ENCODE measurements at regions not wholly inside any gene's neighbourhood (a gene's known extent, or its start where the extent isn't known, plus 50 kb on each side); places are given as distances from the start of the nearest gene placed in this dataset.

- H3K4me1 ChIP-seq (ENCODE audit: control insufficient read depth in 2 of 2, insufficient read depth in 2 of 2, low read length in 2 of 2) = no peaks in the 10 kb centered on the region
- no peak overlapping the region for H2AFZ ChIP-seq (ENCODE audit: insufficient read depth, low read depth, low read length, poor library complexity, severe bottlenecking)
- ATAC-seq (ENCODE audit: low read depth) (no peak), DNase-seq (no peak)
- no peaks in the 10 kb centered on the region for H3K27me3 Mint-ChIP-seq
- no peaks in the 10 kb centered on the region for H3K36me3 ChIP-seq (replicated peaks in 1 of 2; ENCODE audit: control extremely low read depth in 1 of 2, control insufficient read depth in 1 of 2, extremely low read depth in 1 of 2, insufficient read depth in 2 of 2, low read length in 1 of 2)
- no peak overlapping the region for H3K4me3 ChIP-seq (ENCODE audit: control extremely low read depth in 1 of 5, extremely low read depth in 1 of 5, insufficient read depth in 1 of 5, low read depth in 2 of 5, low read length in 4 of 5)
- ChIA-PET CTCF (no interaction called here), POLR2A (no interaction called here)
- no peaks in the 10 kb centered on the region for H4K20me1 ChIP-seq (ENCODE audit: control insufficient read depth, insufficient read depth, low read length, poor library complexity, severe bottlenecking)
- H3K9me3 ChIP-seq (ENCODE audit: control extremely low read depth in 1 of 3, control insufficient read depth in 2 of 3, insufficient read depth in 1 of 3, low read length in 2 of 3) = no peaks in the 10 kb centered on the region
- H3K27ac ChIP-seq (ENCODE audit: low read length in 2 of 2) = no peak overlapping the region
- H3K9me3 Mint-ChIP-seq (ENCODE audit: insufficient read depth) = no peaks in the 10 kb centered on the region
- TF ChIP-seq EZH2 (IDR thresholded peaks at IDR 0.05; ENCODE audit: borderline replicate concordance, insufficient read depth, low read depth, low read length, poor library complexity, severe bottlenecking) (no peak), CTCF (IDR thresholded peaks at IDR 0.05) (no peak)
- no peaks in the 10 kb centered on the region for H3K27me3 ChIP-seq (replicated peaks in 1 of 4; ENCODE audit: control extremely low read depth in 1 of 4, control insufficient read depth in 3 of 4, insufficient read depth in 4 of 4, low read length in 3 of 4)
- no peaks in the 10 kb centered on the region for H3K4me1 Mint-ChIP-seq
- H3K27ac Mint-ChIP-seq = no peak overlapping the region
- H3K4me3 Mint-ChIP-seq = no peak overlapping the region
- no peak overlapping the region for H3K4me2 ChIP-seq (replicated peaks; ENCODE audit: low read depth, low read length, poor library complexity, severe bottlenecking)
- H3K79me2 ChIP-seq (ENCODE audit: control insufficient read depth, insufficient read depth, low read length) = no peaks in the 10 kb centered on the region
- intact Hi-C loops (cut with micrococcal nuclease) = no loop called here
- H3K9ac ChIP-seq (ENCODE audit: low read length) = no peak overlapping the region
Measured at GRCh38 chr7:12987238-12987637, 299.8 kb downstream of the ARL4A start.

GRCh38 chr7:12990440-12990839 lies 303.0 kb downstream of the ARL4A start:
- ChIA-PET CTCF (no interaction called here), POLR2A (no interaction called here)
- H3K4me1 ChIP-seq (ENCODE audit: control insufficient read depth in 2 of 2, insufficient read depth in 2 of 2, low read length in 2 of 2) = no peaks in the 10 kb centered on the region
- no peaks in the 10 kb centered on the region for H4K20me1 ChIP-seq (ENCODE audit: control insufficient read depth, insufficient read depth, low read length, poor library complexity, severe bottlenecking)
- Mint-ChIP-seq H3K4me3 (no peak overlapping the region), H3K4me1 (no peaks in the 10 kb centered on the region), H3K27ac (no peak overlapping the region), H3K9me3 (ENCODE audit: insufficient read depth) (no peaks in the 10 kb centered on the region), H3K27me3 (no peaks in the 10 kb centered on the region)
- no peak for TF ChIP-seq EZH2 (IDR thresholded peaks at IDR 0.05; ENCODE audit: borderline replicate concordance, insufficient read depth, low read depth, low read length, poor library complexity, severe bottlenecking)
- no peak for TF ChIP-seq CTCF (IDR thresholded peaks at IDR 0.05)
- H3K9me3 ChIP-seq (ENCODE audit: control extremely low read depth in 1 of 3, control insufficient read depth in 2 of 3, insufficient read depth in 1 of 3, low read length in 2 of 3) = no peaks in the 10 kb centered on the region
- H3K79me2 ChIP-seq (ENCODE audit: control insufficient read depth, insufficient read depth, low read length) = no peaks in the 10 kb centered on the region
- no peaks in the 10 kb centered on the region for H3K36me3 ChIP-seq (replicated peaks in 1 of 2; ENCODE audit: control extremely low read depth in 1 of 2, control insufficient read depth in 1 of 2, extremely low read depth in 1 of 2, insufficient read depth in 2 of 2, low read length in 1 of 2)
- no peaks in the 10 kb centered on the region for H3K27me3 ChIP-seq (replicated peaks in 1 of 4; ENCODE audit: control extremely low read depth in 1 of 4, control insufficient read depth in 3 of 4, insufficient read depth in 4 of 4, low read length in 3 of 4)
- DNase-seq = no peak
- intact Hi-C loops (cut with micrococcal nuclease) = no loop called here
- ATAC-seq (ENCODE audit: low read depth) = no peak
- no CpG with 5 or more reads among the region's 4 CpGs for WGBS (ENCODE audit: insufficient coverage)
- no peak overlapping the region for H2AFZ ChIP-seq (ENCODE audit: insufficient read depth, low read depth, low read length, poor library complexity, severe bottlenecking)
- H3K4me3 ChIP-seq (ENCODE audit: control extremely low read depth in 1 of 5, extremely low read depth in 1 of 5, insufficient read depth in 1 of 5, low read depth in 2 of 5, low read length in 4 of 5) = no peak overlapping the region
- H3K9ac ChIP-seq (ENCODE audit: low read length) = no peak overlapping the region
- no peak overlapping the region for H3K27ac ChIP-seq (ENCODE audit: low read length in 2 of 2)
- no peak overlapping the region for H3K4me2 ChIP-seq (replicated peaks; ENCODE audit: low read depth, low read length, poor library complexity, severe bottlenecking)
